ENCODE measurements at regions not wholly inside any gene's neighbourhood (a gene's known extent, or its start where the extent isn't known, plus 50 kb on each side); places are given as distances from the start of the nearest gene placed in this dataset.
"Not testable (repeated sequence)": the region's sequence is repeated elsewhere in the genome, so short reads cannot be mapped to it uniquely, and the experiment has no call there.

GRCh38 chr12:73225371-73225937 lies 953.3 kb downstream of the TRHDE start:
- no peak for FAIRE-seq

GRCh38 chr12:73225941-73226340 lies 953.8 kb downstream of the TRHDE start:
- no peak for FAIRE-seq

GRCh38 chr12:73226593-73226992 lies 954.4 kb downstream of the TRHDE start:
- FAIRE-seq = no peak

GRCh38 chr12:73228828-73229227 lies 956.7 kb downstream of the TRHDE start:
- not testable (repeated sequence) for FAIRE-seq

GRCh38 chr12:73235387-73235786 lies 963.2 kb downstream of the TRHDE start:
- no peak for FAIRE-seq

- FAIRE-seq = no peak
These were observed 967.9 kb downstream of the TRHDE start for GRCh38 chr12:73240110-73240509.

- no peak for FAIRE-seq
These were observed 990.7 kb downstream of the TRHDE start for GRCh38 chr12:73262788-73263381.

GRCh38 chr12:73266206-73266605 lies 994.0 kb downstream of the TRHDE start:
- FAIRE-seq = no peak

GRCh38 chr12:73274976-73275375 lies 1002.8 kb downstream of the TRHDE start:
- FAIRE-seq = no peak

GRCh38 chr12:73277971-73278370 lies 1005.8 kb downstream of the TRHDE start:
- peak; percentile 55 for FAIRE-seq

- no peak for FAIRE-seq
These were observed 1029.4 kb downstream of the TRHDE start for GRCh38 chr12:73301530-73301929.

- no peak for FAIRE-seq
These were observed 1035.1 kb downstream of the TRHDE start for GRCh38 chr12:73307260-73307659.

- no peak for FAIRE-seq
These were observed 1035.9 kb downstream of the TRHDE start for GRCh38 chr12:73308079-73308478.

- FAIRE-seq = no peak
These were observed 1036.6 kb downstream of the TRHDE start for GRCh38 chr12:73308747-73309146.

GRCh38 chr12:73321319-73321718 lies 1049.1 kb downstream of the TRHDE start:
- FAIRE-seq = no peak

- FAIRE-seq = no peak
These were observed 1049.6 kb downstream of the TRHDE start for GRCh38 chr12:73321776-73322175.

GRCh38 chr12:73330584-73331351 lies 1058.6 kb downstream of the TRHDE start:
- peak; percentile 61 for FAIRE-seq

- FAIRE-seq = no peak
These were observed 1069.5 kb downstream of the TRHDE start for GRCh38 chr12:73341559-73342247.

- no peak for FAIRE-seq
These were observed 1070.6 kb downstream of the TRHDE start for GRCh38 chr12:73342733-73343132.

- FAIRE-seq = no peak
These were observed 1080.7 kb downstream of the TRHDE start for GRCh38 chr12:73352826-73353225.

- FAIRE-seq = no peak
These were observed 1089.1 kb downstream of the TRHDE start for GRCh38 chr12:73361156-73361863.

GRCh38 chr12:73361864-73362230 lies 1089.7 kb downstream of the TRHDE start:
- no peak for FAIRE-seq

GRCh38 chr12:73362666-73363065 lies 1090.5 kb downstream of the TRHDE start:
- FAIRE-seq = no peak

All from islet of Langerhans (tissue), 1 donor.